Pancreas (tissue), 10 donors: ENCODE measurements at regions not wholly inside any gene's neighbourhood (a gene's known extent, or its start where the extent isn't known, plus 50 kb on each side); places are given as distances from the start of the nearest gene placed in this dataset.

ENCODE experiments used
- ATAC-seq, 4 donors: fragments of 200-7000 bp; cut with Tn5 transposase; one replicate each; pipeline versions ENCODE4 v1.8.0 to v1.9.1; 2020; ENCODE audit warnings: mild to moderate bottlenecking in 4 of 4, moderate library complexity in 4 of 4
- DNase-seq, 6 donors: peaks; one replicate each; pipeline ENCODE4 v3.0.0-alpha.2; 2020
- FAIRE-seq: peaks from 2 replicates; lab custom pipeline; 2012; peaks lifted over from hg19 to GRCh38; lab: Jason Lieb, UNC
- H3K27ac ChIP-seq, 4 donors: fragments of 200-600 bp; sonication (generic); 1 replicate in 3 of 4; 2 replicates in 1 of 4; pipeline versions ENCODE4 v1.5.0 to v1.8.0; 2020
- H3K27me3 ChIP-seq, 4 donors: fragments of 200-600 bp; one replicate each; pipeline ENCODE4 v1.8.0; 2021
- H3K36me3 ChIP-seq, 3 donors: fragments of 200-600 bp; sonication (generic) in 1 of 3; one replicate each; pipeline versions ENCODE4 v1.5.0 to v1.8.0; 2020 to 2021
- H3K4me1 ChIP-seq, 3 donors: fragments of 200-600 bp; one replicate each; pipeline ENCODE4 v1.8.0; 2021
- H3K4me3 ChIP-seq, 4 donors: fragments of 200-600 bp; sonication (generic) in 2 of 4; one replicate each; pipeline versions ENCODE4 v1.5.0 to v1.8.0; 2020 to 2021
- H3K9me3 ChIP-seq, 4 donors: fragments of 200-600 bp; one replicate each; pipeline ENCODE4 v1.8.0; 2021
- WGBS, 2 donors: extraction: QIAGEN DNeasy Blood & Tissue Kit; methylation state at CpG; one replicate each; pipeline ENCODE4 v1.1.7; 2013; 5-methylcytosine and 5-hydroxymethylcytosine counted together
- intact Hi-C, 3 donors: fragments of 100-400 bp; cut with DNase I; formaldehyde crosslinking; loops; one replicate each; pipeline versions ENCODE4 v1.11.1 to v1.14.2; 2022
- TF ChIP-seq, protein P1 (sequence below), 4 donors: fragments of 200-600 bp; sonication (generic) in 3 of 4; IDR thresholded peaks; one replicate each; pipeline versions ENCODE4 v1.5.0 to v1.8.0; 2021; ENCODE audit warnings: antibody characterized with exemption in 4 of 4
- donor health status: healthy with polysubstance abuse.
- donor health status: DM: no; HTN: no; CAD: no; lungs with moderate emphysema.
- donor health status: DM: no; HTN: no; CAD: no.
- donor health status: control.
- donor health status: control.
- donor health status: Bipolar disorder and iron deficiency.
- donor health status: DM: yes; HTN: yes; CAD: no.
- donor health status: DM: no; HTN: no; CAD: no.
- donor health status: DM: no; HTN: no; CAD: no.
- donor health status: DM: yes; HTN: yes; CAD: no.

DNA sequence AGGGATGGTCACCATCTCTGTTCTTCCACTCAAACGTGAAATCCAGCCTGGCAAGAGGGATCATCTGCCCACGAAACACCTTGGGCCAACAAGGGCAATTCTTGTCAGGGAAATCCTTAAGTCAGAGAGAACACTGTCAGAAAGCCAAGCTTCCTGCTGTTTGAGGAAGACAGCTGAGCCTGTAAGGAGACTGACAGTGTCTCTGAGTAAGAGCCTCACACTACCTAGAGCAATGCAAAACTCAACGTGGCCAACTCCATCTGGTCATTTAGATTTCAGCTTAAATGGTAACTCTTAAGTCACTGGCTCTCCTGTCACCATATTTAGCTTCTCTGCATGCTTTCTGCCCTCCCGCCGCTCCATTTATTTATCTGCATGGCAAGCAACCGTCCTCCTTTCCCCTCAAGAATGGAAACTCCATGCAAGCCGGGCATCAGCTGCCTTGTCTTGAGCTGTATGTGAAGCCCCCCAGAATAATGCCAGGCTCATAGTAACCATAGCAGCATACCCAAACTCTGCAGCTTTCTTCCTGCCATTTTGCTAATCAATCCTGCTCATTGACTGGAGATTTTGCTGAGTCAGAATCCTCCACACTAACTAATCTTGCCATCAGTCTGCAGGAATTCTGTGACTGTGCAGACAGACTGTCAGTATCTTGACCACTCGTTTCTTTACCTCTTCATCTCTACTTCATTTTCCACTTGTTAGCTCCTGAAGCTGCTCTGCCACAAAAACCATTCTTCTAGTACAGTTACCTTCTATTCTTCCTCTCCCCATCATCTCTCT is 159.8 kb downstream of the IRS2 start:
- DNase-seq, result no peak
- ATAC-seq, result no peak
- Histone ChIP-seq H3K4me1 (no peaks in the 10 kb centered on the region), H3K36me3 (no peaks in the 10 kb centered on the region), H3K4me3 (no peak overlapping the region), H3K9me3 (no peaks in the 10 kb centered on the region), H3K27ac (no peak overlapping the region), H3K27me3 (no peaks in the 10 kb centered on the region)
- FAIRE-seq, result no peak
- intact Hi-C loops, result no loop called here
- WGBS, 2 donors, result 54 to 57% methylated on average over 8 of the region's 8 CpGs
- TF ChIP-seq, protein P1, sequence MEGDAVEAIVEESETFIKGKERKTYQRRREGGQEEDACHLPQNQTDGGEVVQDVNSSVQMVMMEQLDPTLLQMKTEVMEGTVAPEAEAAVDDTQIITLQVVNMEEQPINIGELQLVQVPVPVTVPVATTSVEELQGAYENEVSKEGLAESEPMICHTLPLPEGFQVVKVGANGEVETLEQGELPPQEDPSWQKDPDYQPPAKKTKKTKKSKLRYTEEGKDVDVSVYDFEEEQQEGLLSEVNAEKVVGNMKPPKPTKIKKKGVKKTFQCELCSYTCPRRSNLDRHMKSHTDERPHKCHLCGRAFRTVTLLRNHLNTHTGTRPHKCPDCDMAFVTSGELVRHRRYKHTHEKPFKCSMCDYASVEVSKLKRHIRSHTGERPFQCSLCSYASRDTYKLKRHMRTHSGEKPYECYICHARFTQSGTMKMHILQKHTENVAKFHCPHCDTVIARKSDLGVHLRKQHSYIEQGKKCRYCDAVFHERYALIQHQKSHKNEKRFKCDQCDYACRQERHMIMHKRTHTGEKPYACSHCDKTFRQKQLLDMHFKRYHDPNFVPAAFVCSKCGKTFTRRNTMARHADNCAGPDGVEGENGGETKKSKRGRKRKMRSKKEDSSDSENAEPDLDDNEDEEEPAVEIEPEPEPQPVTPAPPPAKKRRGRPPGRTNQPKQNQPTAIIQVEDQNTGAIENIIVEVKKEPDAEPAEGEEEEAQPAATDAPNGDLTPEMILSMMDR (IDR thresholded peaks at IDR 0.05), result no peak

DNA sequence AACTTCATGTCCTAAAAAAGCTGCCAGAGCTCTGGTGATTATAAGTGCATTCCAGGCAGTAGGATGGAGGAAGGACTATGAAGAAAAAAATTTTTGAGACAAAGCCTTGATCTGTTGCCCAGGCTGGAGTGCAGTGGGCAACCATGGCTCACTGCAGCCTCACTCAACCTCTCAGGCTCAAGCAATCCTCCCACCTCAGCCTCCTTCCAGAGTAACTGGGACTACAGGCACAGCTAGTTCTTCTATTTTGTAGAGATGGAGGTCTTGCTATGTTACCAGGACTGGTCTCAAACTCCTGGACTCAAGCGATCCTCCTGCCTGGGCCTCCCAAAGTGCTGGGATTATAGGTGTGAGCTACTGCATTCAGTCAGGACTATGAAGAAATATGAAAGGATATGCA is 161.2 kb downstream of the IRS2 start:
- Histone ChIP-seq H3K4me3 (no peak overlapping the region), H3K36me3 (no peaks in the 10 kb centered on the region), H3K27ac (no peak overlapping the region), H3K9me3 (no peaks in the 10 kb centered on the region), H3K4me1 (no peaks in the 10 kb centered on the region), H3K27me3 (no peaks in the 10 kb centered on the region)
- TF ChIP-seq, protein P1 (IDR thresholded peaks at IDR 0.05), result no peak
- no peak for ATAC-seq
- WGBS, 2 donors, result 90 to 96% methylated on average over 1 of the region's 1 CpG
- DNase-seq, result no peak
- FAIRE-seq, result no peak
- intact Hi-C loops, result no loop called here

DNA sequence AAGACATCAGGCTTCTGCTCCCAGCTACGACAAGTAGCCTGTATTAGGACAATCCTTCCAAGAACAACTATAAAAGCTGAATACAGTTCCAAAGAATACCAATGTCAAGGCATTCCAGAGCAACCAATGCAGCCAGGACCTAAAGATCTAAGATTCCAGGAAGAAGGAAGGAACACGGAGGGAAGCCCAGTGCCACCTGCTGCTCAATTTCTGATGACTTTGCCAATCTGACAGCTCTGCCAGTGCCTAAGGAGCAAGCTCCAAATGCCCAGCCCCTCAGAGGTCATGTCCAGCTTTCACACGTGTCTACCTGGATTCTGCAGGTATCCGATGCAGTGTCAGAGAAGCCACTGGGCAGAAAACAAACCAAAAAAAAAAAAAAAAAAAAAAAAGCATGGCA is 164.4 kb downstream of the IRS2 start:
- FAIRE-seq (no peak), ATAC-seq (no peak)

GRCh38 chr13:109615721-109616420 is 170.5 kb downstream of the IRS2 start:
- TF ChIP-seq, protein P1 (IDR thresholded peaks at IDR 0.05), result no peak
- no peak overlapping the region for H3K4me3 ChIP-seq
- H3K27ac ChIP-seq, result no peak overlapping the region
- intact Hi-C loops, result no loop called here
- DNase-seq (no peak), ATAC-seq (no peak), FAIRE-seq (no peak)
- H3K27me3 ChIP-seq, result no peaks in the 10 kb centered on the region
- H3K9me3 ChIP-seq, result no peaks in the 10 kb centered on the region
- H3K4me1 ChIP-seq, result no peaks in the 10 kb centered on the region
- 78 to 83% methylated on average over 8 of the region's 8 CpGs for WGBS, 2 donors
- no peaks in the 10 kb centered on the region for H3K36me3 ChIP-seq

More for the DNA sequence above, 164.4 kb downstream of the IRS2 start:
- Histone ChIP-seq H3K27ac (no peak overlapping the region), H3K9me3 (no peaks in the 10 kb centered on the region), H3K4me3 (no peak overlapping the region), H3K27me3 (no peaks in the 10 kb centered on the region), H3K4me1 (no peaks in the 10 kb centered on the region), H3K36me3 (no peaks in the 10 kb centered on the region)
- intact Hi-C loops, result no loop called here
- no peak for DNase-seq
- WGBS, 2 donors, result 73 to 87% methylated on average over 4 of the region's 4 CpGs
- TF ChIP-seq, protein P1 (IDR thresholded peaks at IDR 0.05), result no peak
